DND-41 (cell line): ENCODE measurements at regions not wholly inside any gene's neighbourhood (a gene's known extent, or its start where the extent isn't known, plus 50 kb on each side); places are given as distances from the start of the nearest gene placed in this dataset.

Source experiments
- EZH2 ChIP-seq: IDR thresholded peaks from 3 replicates; pipeline ENCODE4 v1.6.1; 2012; ENCODE audit warnings: borderline replicate concordance, low read depth, mild to moderate bottlenecking, moderate library complexity, low read length, inconsistent platforms; ENCODE audit not compliant: severe bottlenecking
- TF ChIP-seq, protein P1 (sequence below): IDR thresholded peaks from 2 replicates; pipeline ENCODE4 v1.5.1; 2012; ENCODE audit warnings: borderline replicate concordance, low read length, moderate library complexity, mild to moderate bottlenecking; ENCODE audit not compliant: poor library complexity, severe bottlenecking; ENCODE audit errors: extremely low read depth

- TF ChIP-seq EZH2, result no peak
- TF ChIP-seq, protein P1, sequence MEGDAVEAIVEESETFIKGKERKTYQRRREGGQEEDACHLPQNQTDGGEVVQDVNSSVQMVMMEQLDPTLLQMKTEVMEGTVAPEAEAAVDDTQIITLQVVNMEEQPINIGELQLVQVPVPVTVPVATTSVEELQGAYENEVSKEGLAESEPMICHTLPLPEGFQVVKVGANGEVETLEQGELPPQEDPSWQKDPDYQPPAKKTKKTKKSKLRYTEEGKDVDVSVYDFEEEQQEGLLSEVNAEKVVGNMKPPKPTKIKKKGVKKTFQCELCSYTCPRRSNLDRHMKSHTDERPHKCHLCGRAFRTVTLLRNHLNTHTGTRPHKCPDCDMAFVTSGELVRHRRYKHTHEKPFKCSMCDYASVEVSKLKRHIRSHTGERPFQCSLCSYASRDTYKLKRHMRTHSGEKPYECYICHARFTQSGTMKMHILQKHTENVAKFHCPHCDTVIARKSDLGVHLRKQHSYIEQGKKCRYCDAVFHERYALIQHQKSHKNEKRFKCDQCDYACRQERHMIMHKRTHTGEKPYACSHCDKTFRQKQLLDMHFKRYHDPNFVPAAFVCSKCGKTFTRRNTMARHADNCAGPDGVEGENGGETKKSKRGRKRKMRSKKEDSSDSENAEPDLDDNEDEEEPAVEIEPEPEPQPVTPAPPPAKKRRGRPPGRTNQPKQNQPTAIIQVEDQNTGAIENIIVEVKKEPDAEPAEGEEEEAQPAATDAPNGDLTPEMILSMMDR, result no peak
Observed at GRCh38 chr12:115336506-115336905, 652.5 kb upstream of the TBX3 start.
